ENCODE measurements at regions not wholly inside any gene's neighbourhood (a gene's known extent, or its start where the extent isn't known, plus 50 kb on each side); places are given as distances from the start of the nearest gene placed in this dataset.

GRCh38 chr21:25273959-25274358 lies 333.3 kb downstream of the MRPL39 start:
- intact Hi-C loops (cut with DNase I): no loop called here
- no peak for DNase-seq
- TF ChIP-seq CTCF (IDR thresholded peaks at IDR 0.05): no peak
- no peak overlapping the region for H3K27ac ChIP-seq
- H3K4me1 ChIP-seq: no peaks in the 10 kb centered on the region
- H3K9me3 ChIP-seq: no peaks in the 10 kb centered on the region
- H3K4me3 ChIP-seq: no peak overlapping the region
- H3K36me3 ChIP-seq: no peaks in the 10 kb centered on the region
- peaks cover 0 to 6% (median 0%) of the 10 kb centered on the region in 4 donors for H3K27me3 ChIP-seq
- 51 to 57% methylated on average over 1 of the region's 1 CpG for WGBS, 2 donors
- no peak for ATAC-seq
- FAIRE-seq: no peak

- no peaks in the 10 kb centered on the region for H3K4me1 ChIP-seq
- H3K36me3 ChIP-seq: no peaks in the 10 kb centered on the region
- no peak overlapping the region for H3K27ac ChIP-seq
- 66 to 71% methylated on average over 5 of the region's 5 CpGs for WGBS, 2 donors
- no peaks in the 10 kb centered on the region for H3K27me3 ChIP-seq
- no peak for FAIRE-seq
- no peak for ATAC-seq
- no peaks in the 10 kb centered on the region for H3K9me3 ChIP-seq
- DNase-seq: no peak
- TF ChIP-seq CTCF (IDR thresholded peaks at IDR 0.05): no peak
- intact Hi-C loops (cut with DNase I): no loop called here
- H3K4me3 ChIP-seq: no peak overlapping the region
Measured at GRCh38 chr21:25254491-25255174, 352.6 kb downstream of the MRPL39 start.

- Histone ChIP-seq H3K9me3 (no peaks in the 10 kb centered on the region), H3K27me3 (no peaks in the 10 kb centered on the region), H3K36me3 (no peaks in the 10 kb centered on the region), H3K4me1 (no peaks in the 10 kb centered on the region), H3K4me3 (no peak overlapping the region), H3K27ac (no peak overlapping the region)
- DNase-seq (no peak), FAIRE-seq (no peak), ATAC-seq (no peak)
- intact Hi-C loops (cut with DNase I): no loop called here
- WGBS, 2 donors: 38 to 78% methylated on average over 1 of the region's 1 CpG
- TF ChIP-seq CTCF (IDR thresholded peaks at IDR 0.05): no peak
Measured at GRCh38 chr21:25246546-25246945, 360.7 kb downstream of the MRPL39 start.

GRCh38 chr21:25244735-25245134 lies 362.5 kb downstream of the MRPL39 start:
- DNase-seq (no peak), FAIRE-seq (peak; percentile 63), ATAC-seq (no peak)
- Histone ChIP-seq H3K4me1 (no peaks in the 10 kb centered on the region), H3K9me3 (no peaks in the 10 kb centered on the region), H3K27ac (no peak overlapping the region), H3K36me3 (no peaks in the 10 kb centered on the region), H3K4me3 (no peak overlapping the region), H3K27me3 (no peaks in the 10 kb centered on the region)
- intact Hi-C loops (cut with DNase I): no loop called here
- TF ChIP-seq CTCF (IDR thresholded peaks at IDR 0.05): no peak
- 40 to 70% methylated on average over 1 of the region's 1 CpG for WGBS, 2 donors

GRCh38 chr21:25243808-25244207 lies 363.5 kb downstream of the MRPL39 start:
- FAIRE-seq (no peak), ATAC-seq (no peak), DNase-seq (no peak)
- intact Hi-C loops (cut with DNase I): no loop called here
- no peak overlapping the region for H3K4me3 ChIP-seq
- no peaks in the 10 kb centered on the region for H3K9me3 ChIP-seq
- 35 to 49% methylated on average over 7 of the region's 7 CpGs for WGBS, 2 donors
- no peak overlapping the region for H3K27ac ChIP-seq
- H3K4me1 ChIP-seq: no peaks in the 10 kb centered on the region
- no peaks in the 10 kb centered on the region for H3K27me3 ChIP-seq
- no peaks in the 10 kb centered on the region for H3K36me3 ChIP-seq
- TF ChIP-seq CTCF (IDR thresholded peaks at IDR 0.05): no peak

All from pancreas (tissue), 10 donors.